ENCODE measurements at regions not wholly inside any gene's neighbourhood (a gene's known extent, or its start where the extent isn't known, plus 50 kb on each side); places are given as distances from the start of the nearest gene placed in this dataset.

DNA sequence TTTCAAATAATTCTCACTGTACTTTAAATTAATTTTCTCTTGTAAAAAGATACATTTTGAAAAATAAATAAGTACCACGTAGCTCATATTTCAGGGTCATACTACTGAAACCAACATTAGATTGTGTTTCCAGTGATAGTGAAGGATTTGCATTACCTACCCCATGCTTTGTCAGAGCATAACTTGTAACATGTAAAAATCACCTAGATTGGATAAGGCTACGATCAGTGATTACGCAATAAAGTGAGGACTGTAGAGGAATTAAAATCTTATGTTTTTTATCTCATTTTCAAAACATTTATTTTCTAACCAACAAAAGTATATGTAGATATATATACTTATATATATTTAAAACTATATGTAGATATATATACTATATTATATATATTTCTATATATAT, 89.4 kb upstream of the VRK2 start:
- no peak for DNase-seq (ENCODE audit: low spot score)

DNA sequence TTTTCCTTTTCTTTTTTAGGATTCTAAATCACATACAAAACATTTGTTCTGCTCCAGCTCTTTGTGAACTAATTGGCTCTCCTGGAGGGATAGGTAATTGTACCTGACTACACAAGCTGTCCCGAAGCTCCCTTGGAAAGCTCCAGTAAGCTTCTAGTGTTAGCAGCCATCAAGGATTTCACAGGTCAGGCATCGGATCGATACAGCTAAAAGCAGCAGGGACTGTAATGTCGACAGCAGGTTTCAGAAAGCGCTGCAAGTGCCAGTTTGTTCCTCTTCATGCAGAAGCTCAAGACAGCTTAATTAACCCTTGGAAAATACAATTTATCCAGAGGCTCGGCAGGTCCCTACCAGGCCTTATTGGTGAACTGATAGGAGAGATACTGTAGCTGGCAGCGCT, 87.2 kb upstream of the VRK2 start:
- DNase-seq (ENCODE audit: low spot score): no peak

DNA sequence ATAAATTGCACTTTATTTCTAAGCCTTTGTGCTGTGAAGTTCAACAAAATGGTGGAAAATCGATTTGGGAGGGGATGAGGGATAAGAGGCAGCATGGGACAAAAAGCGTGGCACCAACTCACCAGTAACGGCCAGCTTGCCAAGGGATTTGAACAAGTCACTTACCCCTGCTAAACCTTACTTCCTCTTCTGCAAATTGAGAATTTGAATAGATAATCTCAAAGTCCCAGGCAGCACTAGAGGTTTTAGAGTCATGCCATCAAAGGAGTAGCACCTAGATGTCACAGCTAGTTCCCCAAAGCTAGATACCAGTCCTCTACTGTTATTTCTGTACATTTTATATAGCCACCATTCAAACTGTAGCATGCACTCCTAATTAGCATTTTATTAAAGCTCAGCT, 83.7 kb upstream of the VRK2 start:
- no peak for DNase-seq (ENCODE audit: low spot score)

DNA sequence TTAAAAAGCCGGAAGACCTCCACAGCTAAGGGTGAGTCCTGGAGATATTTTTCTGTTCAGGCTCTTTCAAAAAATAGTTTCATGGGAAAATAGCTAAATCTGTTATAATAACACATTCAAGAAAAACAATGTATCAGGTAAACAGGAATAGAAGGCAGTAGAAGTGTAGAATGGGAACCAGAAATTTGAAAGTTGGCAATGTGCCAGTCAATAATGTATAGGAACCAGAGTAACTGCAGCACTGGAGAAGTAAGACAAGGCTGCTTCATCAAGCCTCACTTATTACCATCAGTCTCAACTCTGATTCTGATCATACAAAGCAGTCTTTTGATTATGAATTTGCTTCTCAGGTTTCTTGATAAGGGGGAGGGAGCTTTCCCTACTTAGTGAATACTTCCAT, 81.4 kb upstream of the VRK2 start:
- no peak for DNase-seq (ENCODE audit: low spot score)

DNA sequence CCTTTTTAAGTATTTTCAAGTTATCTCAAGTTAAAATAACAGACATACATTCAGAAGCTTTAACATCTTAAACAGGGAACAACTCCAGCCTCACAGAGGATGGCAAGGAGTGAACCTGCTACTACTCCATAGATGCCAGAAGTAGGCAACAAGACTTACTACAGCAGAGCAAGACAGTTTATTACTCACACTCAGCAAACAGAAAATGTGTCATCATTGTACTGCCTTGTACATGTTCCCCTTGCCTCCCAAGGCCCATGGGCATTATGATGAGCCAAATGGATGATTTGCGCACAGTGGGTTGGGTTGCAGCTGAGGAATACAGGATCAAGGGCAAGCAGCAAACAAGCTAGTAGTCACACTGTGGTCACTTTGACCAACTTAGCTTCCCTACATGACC, 80.6 kb upstream of the VRK2 start:
- no peak for DNase-seq (ENCODE audit: low spot score)

DNA sequence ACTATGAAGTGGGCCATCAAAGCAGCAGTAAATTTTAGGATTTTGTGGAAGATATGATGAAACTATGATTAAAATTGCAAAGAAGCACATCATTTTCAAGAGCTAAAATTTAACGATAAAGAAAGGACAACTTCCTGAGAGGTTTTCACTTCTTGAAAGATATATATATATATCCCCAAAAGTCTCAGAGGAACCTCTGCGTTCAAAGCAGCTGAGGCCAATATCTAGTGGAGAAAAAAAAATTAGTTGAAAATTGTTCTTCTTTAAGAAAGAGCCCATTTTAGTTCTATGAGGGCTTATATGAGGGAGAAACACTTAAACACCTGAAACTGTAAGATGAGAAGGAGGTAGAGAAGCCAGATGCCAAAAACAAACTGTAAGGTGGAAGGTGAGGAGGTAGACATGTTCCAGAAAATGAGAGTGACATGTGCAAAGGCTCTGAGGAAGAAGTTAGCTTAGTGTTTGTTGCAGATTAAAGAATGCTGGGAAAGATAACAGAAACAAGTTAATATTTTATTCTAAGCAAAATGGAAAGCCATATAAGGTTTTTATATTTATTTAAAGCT, 72.9 kb upstream of the VRK2 start:
- DNase-seq (ENCODE audit: low spot score): no peak

DNA sequence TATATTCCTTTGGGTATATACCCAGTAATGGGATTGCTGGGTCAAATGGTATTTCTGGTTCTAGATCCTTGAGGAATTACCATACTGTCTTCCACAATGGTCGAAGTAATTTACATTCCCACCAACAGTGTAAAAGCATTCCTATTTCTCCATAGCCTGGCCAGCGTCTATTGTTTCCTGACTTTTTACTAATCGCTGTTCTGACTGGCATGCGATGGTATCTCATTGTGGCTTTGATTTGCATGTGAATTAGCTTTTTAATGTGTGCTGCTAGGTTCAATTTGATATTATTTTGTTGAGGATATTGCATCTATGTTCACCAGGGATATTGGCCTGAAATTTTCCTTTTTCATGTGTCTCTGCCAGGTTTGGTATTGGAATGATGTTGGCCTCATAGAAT, 67.4 kb upstream of the VRK2 start:
- no peak for DNase-seq (ENCODE audit: low spot score)

DNA sequence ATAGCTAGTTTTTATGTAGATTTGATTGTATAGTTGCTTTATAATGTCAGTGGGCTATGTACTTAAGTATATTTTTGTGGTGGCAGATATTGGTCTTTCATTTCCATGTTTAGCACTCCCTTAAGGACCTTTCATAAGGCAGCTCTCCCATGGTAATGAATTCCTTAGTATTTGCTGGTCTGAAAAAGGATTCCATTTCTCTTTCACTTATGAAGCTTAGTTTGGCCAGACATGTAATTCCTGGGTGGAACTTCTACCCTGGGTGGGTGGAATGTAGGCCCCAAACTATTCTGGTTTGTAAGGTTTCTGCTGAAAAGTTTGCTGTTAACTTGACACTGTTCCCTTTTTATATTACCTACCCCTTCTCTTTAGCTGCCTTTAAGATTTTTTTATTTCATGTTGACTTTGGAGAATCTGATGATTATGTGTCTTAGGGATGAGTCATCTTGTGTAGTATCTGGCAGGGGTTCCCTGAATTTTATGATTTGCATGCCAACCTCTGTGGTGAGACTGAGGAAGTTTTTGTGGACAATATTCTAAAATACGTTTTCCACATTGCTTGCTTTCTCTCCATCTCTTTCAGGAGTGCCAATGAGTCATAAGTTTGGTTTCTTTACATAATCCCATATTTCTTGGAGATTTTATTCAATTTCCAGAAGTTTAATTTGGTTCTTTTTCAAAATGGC, 65.4 kb upstream of the VRK2 start:
- no peak for DNase-seq (ENCODE audit: low spot score)

DNA sequence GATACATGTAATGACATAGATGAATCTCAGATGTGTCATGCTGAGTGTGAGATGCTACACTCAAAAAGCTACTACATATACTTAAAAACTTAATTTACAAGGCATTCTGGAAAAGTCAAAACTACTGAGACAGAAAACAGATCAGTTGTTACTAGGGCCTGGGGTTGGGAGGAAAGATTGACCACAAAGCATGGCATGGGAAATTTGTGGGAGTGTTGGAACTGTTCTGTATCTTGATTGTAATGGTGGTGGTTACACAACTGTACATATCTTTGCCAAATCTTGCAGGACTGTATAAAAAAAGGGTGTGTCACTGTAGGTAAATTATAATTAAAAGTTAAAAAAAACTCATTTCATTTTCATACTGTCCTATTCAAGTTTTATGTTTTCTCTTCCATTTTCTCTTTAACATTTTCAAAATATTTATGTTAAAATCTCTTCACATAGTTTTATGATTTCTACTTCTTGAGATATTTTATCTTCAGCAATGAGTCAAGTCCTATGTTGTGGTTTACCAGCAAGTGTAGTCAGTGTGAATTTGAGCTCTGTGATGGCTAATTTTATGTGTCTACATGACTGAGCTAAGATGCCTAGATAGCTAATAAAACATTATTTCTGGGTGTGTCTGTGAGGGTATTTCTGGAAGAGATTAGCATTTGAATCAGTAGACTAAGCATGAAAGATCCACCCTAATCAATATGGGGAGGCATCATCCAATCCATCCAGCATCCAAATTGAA, 58.6 kb upstream of the VRK2 start:
- DNase-seq (ENCODE audit: low spot score): no peak

DNA sequence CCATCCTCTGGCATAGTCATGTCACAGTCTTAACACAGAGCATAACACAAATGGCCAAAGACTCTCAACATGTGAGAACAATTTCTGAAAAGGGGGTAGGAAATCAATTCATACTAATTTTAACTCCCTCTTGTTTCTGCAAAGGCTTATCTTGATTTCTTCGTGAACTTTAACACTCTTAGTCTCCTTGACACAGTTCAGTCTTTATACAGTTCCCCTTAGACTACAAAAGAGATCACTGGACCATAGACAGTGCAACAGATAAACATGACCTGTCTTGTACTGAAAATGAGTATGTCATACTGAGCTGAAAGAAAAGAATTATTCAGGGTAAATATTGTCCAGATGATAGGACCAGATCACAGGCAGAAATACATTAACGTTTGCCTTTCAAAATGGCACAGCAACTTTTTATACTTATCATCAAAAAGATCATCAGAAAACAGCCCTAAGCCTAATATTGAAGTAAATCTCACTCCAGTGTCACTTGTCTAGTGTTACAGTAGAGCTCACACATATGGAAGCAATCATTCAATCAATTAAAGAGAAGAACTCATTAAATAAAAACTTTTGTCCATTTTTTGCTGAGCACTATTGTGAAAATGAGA, 56.4 kb upstream of the VRK2 start:
- DNase-seq (ENCODE audit: low spot score): no peak

Measured in hepatic stellate cell (primary cell).